ENCODE measurements at regions not wholly inside any gene's neighbourhood (a gene's known extent, or its start where the extent isn't known, plus 50 kb on each side); places are given as distances from the start of the nearest gene placed in this dataset.

GRCh38 chr7:106548491-106548890, 112.5 kb downstream of the CCDC71L start:
- no peaks in the 10 kb centered on the region for H3K9me3 Mint-ChIP-seq
- TF ChIP-seq CTCF (IDR thresholded peaks at IDR 0.05): no peak
- H3K4me1 Mint-ChIP-seq (ENCODE audit: low read depth): peaks cover 20% of the 10 kb centered on the region
- DNase-seq: no peak
- H3K4me3 Mint-ChIP-seq: no peak overlapping the region
- no peak overlapping the region for H3K27ac Mint-ChIP-seq
- H3K36me3 Mint-ChIP-seq (ENCODE audit: low read depth): no peaks in the 10 kb centered on the region
- H3K27me3 Mint-ChIP-seq (ENCODE audit: insufficient read depth): peaks cover under 1% of the 10 kb centered on the region; the same call in 1 of the 2 replicates

GRCh38 chr7:106545275-106545674, 115.7 kb downstream of the CCDC71L start:
- TF ChIP-seq CTCF (IDR thresholded peaks at IDR 0.05): no peak
- H3K4me1 Mint-ChIP-seq (ENCODE audit: low read depth): peaks cover 29% of the 10 kb centered on the region
- no peak for DNase-seq
- no peaks in the 10 kb centered on the region for H3K36me3 Mint-ChIP-seq (ENCODE audit: low read depth)
- no peak overlapping the region for H3K4me3 Mint-ChIP-seq
- no peaks in the 10 kb centered on the region for H3K9me3 Mint-ChIP-seq
- H3K27me3 Mint-ChIP-seq (ENCODE audit: insufficient read depth): peaks cover 1% of the 10 kb centered on the region; the same call in 1 of the 2 replicates
- H3K27ac Mint-ChIP-seq: no peak overlapping the region

GRCh38 chr7:106543221-106543757, 117.7 kb downstream of the CCDC71L start:
- TF ChIP-seq CTCF (IDR thresholded peaks at IDR 0.05): no peak
- no peaks in the 10 kb centered on the region for H3K36me3 Mint-ChIP-seq (ENCODE audit: low read depth)
- peaks cover 1% of the 10 kb centered on the region; the same call in 1 of the 2 replicates for H3K27me3 Mint-ChIP-seq (ENCODE audit: insufficient read depth)
- no peaks in the 10 kb centered on the region for H3K9me3 Mint-ChIP-seq
- H3K27ac Mint-ChIP-seq: peak overlapping the region; percentile 78
- no peak for DNase-seq
- peaks cover 43% of the 10 kb centered on the region for H3K4me1 Mint-ChIP-seq (ENCODE audit: low read depth)
- H3K4me3 Mint-ChIP-seq: peak overlapping the region; percentile 8

- DNase-seq: peak; percentile 85
- H3K4me1 Mint-ChIP-seq (ENCODE audit: low read depth): peaks cover 49% of the 10 kb centered on the region
- no peaks in the 10 kb centered on the region for H3K9me3 Mint-ChIP-seq
- peaks cover 1% of the 10 kb centered on the region; the same call in 1 of the 2 replicates for H3K27me3 Mint-ChIP-seq (ENCODE audit: insufficient read depth)
- peak overlapping the region; percentile 50 for H3K4me3 Mint-ChIP-seq
- H3K27ac Mint-ChIP-seq: peak overlapping the region; percentile 78
- peak; percentile 91 for TF ChIP-seq CTCF (IDR thresholded peaks at IDR 0.05)
- H3K36me3 Mint-ChIP-seq (ENCODE audit: low read depth): no peaks in the 10 kb centered on the region
These were observed 118.3 kb downstream of the CCDC71L start for GRCh38 chr7:106542550-106543220.

- peaks cover 1% of the 10 kb centered on the region; the same call in 1 of the 2 replicates for H3K27me3 Mint-ChIP-seq (ENCODE audit: insufficient read depth)
- H3K36me3 Mint-ChIP-seq (ENCODE audit: low read depth): peaks cover 11% of the 10 kb centered on the region
- no peak overlapping the region for H3K4me3 Mint-ChIP-seq
- peaks cover 62% of the 10 kb centered on the region for H3K4me1 Mint-ChIP-seq (ENCODE audit: low read depth)
- no peaks in the 10 kb centered on the region for H3K9me3 Mint-ChIP-seq
- H3K27ac Mint-ChIP-seq: peak overlapping the region; percentile 30; the same call in 1 of the 2 replicates
- TF ChIP-seq CTCF (IDR thresholded peaks at IDR 0.05): no peak
- DNase-seq: no peak
These were observed 122.3 kb downstream of the CCDC71L start for GRCh38 chr7:106538638-106539037.

Measured in HFFc6 (cell line).